Neural cell (in vitro differentiated cells): ENCODE measurements at regions not wholly inside any gene's neighbourhood (a gene's known extent, or its start where the extent isn't known, plus 50 kb on each side); places are given as distances from the start of the nearest gene placed in this dataset.

ENCODE experiments used
- H2AFZ ChIP-seq: fragments of 200-600, 300-800 bp; sonication (generic), shearing (Covaris generic); 2 replicates; pipeline ENCODE4 v1.6.0; 2014; ENCODE audit warnings: low read depth, mild to moderate bottlenecking, antibody characterized with exemption, low read length, moderate library complexity
- H3F3A ChIP-seq: fragments of 200-600 bp; shearing (Covaris generic); 2 replicates; pipeline ENCODE4 v1.6.1; 2016; ENCODE audit warnings: mild to moderate bottlenecking, moderate library complexity, mixed read lengths, antibody characterized with exemption, low read length; ENCODE audit not compliant: insufficient read depth, poor library complexity, severe bottlenecking
- H3K27ac ChIP-seq: fragments of 200-600, 300-800 bp; sonication (generic), shearing (Covaris generic); 2 replicates; pipeline ENCODE4 v1.5.1; 2014; ENCODE audit warnings: mild to moderate bottlenecking, low read length, moderate library complexity
- H3K27me3 ChIP-seq: fragments of 300-800, 200-600 bp; sonication (generic), shearing (Covaris generic); 2 replicates; pipeline ENCODE4 v1.6.0; 2014; ENCODE audit warnings: mild to moderate bottlenecking, low read depth, low read length, moderate library complexity; ENCODE audit not compliant: insufficient read depth
- H3K36me3 ChIP-seq: fragments of 300-800, 200-600 bp; sonication (generic), shearing (Covaris generic); 2 replicates; pipeline ENCODE4 v1.5.1; 2014; ENCODE audit warnings: mild to moderate bottlenecking, antibody characterized with exemption, low read length, moderate library complexity; ENCODE audit not compliant: insufficient read depth
- H3K4me2 ChIP-seq: fragments of 300-800, 200-600 bp; sonication (generic), shearing (Covaris generic); 2 replicates; pipeline ENCODE4 v1.6.0; 2014; ENCODE audit warnings: mild to moderate bottlenecking, low read length
- H3K4me3 ChIP-seq: fragments of 300-800, 200-600 bp; sonication (generic), shearing (Covaris generic); 2 replicates; pipeline ENCODE4 v1.5.1; 2014; ENCODE audit warnings: mild to moderate bottlenecking, low read length, moderate library complexity
- H3K79me2 ChIP-seq: fragments of 200-600 bp; shearing (Covaris generic); replicated peaks from 2 replicates; pipeline ENCODE4 v1.6.0; 2014; ENCODE audit warnings: mild to moderate bottlenecking, low read length, moderate library complexity; ENCODE audit not compliant: insufficient read depth
- H3K9ac ChIP-seq: fragments of 300-800, 200-600 bp; sonication (generic), shearing (Covaris generic); 2 replicates; pipeline ENCODE4 v1.6.1; 2016; ENCODE audit warnings: mild to moderate bottlenecking, low read length, mixed read lengths
- H3K9me2 ChIP-seq: fragments of 200-600 bp; shearing (Covaris generic); 2 replicates; pipeline ENCODE4 v1.6.1; 2016; ENCODE audit warnings: mild to moderate bottlenecking, low read length, mixed read lengths; ENCODE audit not compliant: insufficient read depth
- H3K9me3 ChIP-seq: fragments of 200-600, 300-800 bp; sonication (generic), shearing (Covaris generic); 2 replicates; pipeline ENCODE4 v1.6.1; 2016; ENCODE audit warnings: mild to moderate bottlenecking, mixed run types, low read length, moderate library complexity, mixed read lengths
- H4K20me1 ChIP-seq: fragments of 200-600 bp; shearing (Covaris generic); 2 replicates; pipeline ENCODE4 v1.6.1; 2016; ENCODE audit warnings: mild to moderate bottlenecking, mixed run types; ENCODE audit not compliant: insufficient read depth
- EP300 ChIP-seq: fragments of 450-650 bp; conservative IDR thresholded peaks from 2 replicates; pipeline ENCODE4 v1.6.1; 2014; ENCODE audit warnings: antibody characterized with exemption, mild to moderate bottlenecking, moderate library complexity; ENCODE audit not compliant: poor library complexity, severe bottlenecking
- EZH2 ChIP-seq: fragments of 200-600, 300-800 bp; shearing (Covaris generic), sonication (generic); IDR thresholded peaks from 2 replicates; pipeline ENCODE4 v1.6.1; 2014; ENCODE audit warnings: antibody characterized with exemption, low read length, borderline replicate concordance, mild to moderate bottlenecking; ENCODE audit not compliant: insufficient read depth, poor library complexity, severe bottlenecking
- MXI1 ChIP-seq: fragments of 450-650 bp; conservative IDR thresholded peaks from 2 replicates; pipeline ENCODE4 v1.6.1; 2014; ENCODE audit warnings: antibody characterized with exemption, mild to moderate bottlenecking; ENCODE audit not compliant: poor library complexity, severe bottlenecking
- POLR2AphosphoS5 ChIP-seq: IDR thresholded peaks from 2 replicates; pipeline ENCODE4 v1.6.1; 2012
- RAD21 ChIP-seq: fragments of 450-650 bp; conservative IDR thresholded peaks from 2 replicates; pipeline ENCODE4 v1.6.1; 2014; ENCODE audit warnings: antibody characterized with exemption, mild to moderate bottlenecking, moderate library complexity
- SMC3 ChIP-seq: fragments of 450-650 bp; conservative IDR thresholded peaks from 2 replicates; pipeline ENCODE4 v1.6.1; 2014; ENCODE audit warnings: antibody characterized with exemption, mild to moderate bottlenecking, moderate library complexity; ENCODE audit not compliant: poor library complexity
- TAF1 ChIP-seq: IDR thresholded peaks from 2 replicates; pipeline ENCODE4 v1.6.1; 2012; ENCODE audit warnings: low read depth
- TF ChIP-seq, protein P1 (sequence below): IDR thresholded peaks from 2 replicates; pipeline ENCODE4 v1.6.1; 2012; ENCODE audit warnings: borderline replicate concordance
- TF ChIP-seq, protein P2 (sequence below): fragments of 450-650 bp; IDR thresholded peaks from 2 replicates; pipeline ENCODE4 v1.5.1; 2014; ENCODE audit warnings: antibody characterized with exemption, mild to moderate bottlenecking, moderate library complexity; ENCODE audit not compliant: poor library complexity, severe bottlenecking

DNA sequence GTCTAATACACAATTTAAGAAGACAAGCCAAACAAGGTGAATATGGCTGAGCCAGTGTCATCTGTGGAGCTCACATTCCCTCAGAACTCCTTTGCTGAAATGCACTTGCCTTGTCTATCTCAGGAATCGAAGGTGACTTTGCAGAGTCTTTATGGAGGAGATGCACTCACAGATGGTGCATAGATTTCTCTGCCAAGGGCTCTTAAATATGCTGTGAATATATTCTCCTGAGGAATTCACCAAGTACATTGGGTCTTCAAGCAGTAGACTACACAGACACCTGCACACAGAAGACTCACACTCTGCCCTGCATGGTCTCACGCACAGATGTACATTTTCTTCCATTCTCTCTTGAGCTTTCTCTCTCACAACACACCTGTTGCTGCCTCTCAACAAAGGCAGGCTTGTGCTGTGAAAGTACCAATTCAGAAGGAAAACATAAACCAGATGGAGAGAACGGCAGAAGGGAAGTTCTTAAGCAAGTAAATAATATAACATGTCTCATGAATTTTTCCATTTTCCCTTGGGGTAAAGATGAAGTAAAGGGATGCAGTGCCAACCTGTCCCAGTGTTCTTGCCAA lies 174.7 kb downstream of the DLEU7 start:
- H3K27me3 ChIP-seq: no peaks in the 10 kb centered on the region
- H4K20me1 ChIP-seq: no peaks in the 10 kb centered on the region
- no peak for TF ChIP-seq EP300
- TF ChIP-seq SMC3: no peak
- TF ChIP-seq, protein P1, sequence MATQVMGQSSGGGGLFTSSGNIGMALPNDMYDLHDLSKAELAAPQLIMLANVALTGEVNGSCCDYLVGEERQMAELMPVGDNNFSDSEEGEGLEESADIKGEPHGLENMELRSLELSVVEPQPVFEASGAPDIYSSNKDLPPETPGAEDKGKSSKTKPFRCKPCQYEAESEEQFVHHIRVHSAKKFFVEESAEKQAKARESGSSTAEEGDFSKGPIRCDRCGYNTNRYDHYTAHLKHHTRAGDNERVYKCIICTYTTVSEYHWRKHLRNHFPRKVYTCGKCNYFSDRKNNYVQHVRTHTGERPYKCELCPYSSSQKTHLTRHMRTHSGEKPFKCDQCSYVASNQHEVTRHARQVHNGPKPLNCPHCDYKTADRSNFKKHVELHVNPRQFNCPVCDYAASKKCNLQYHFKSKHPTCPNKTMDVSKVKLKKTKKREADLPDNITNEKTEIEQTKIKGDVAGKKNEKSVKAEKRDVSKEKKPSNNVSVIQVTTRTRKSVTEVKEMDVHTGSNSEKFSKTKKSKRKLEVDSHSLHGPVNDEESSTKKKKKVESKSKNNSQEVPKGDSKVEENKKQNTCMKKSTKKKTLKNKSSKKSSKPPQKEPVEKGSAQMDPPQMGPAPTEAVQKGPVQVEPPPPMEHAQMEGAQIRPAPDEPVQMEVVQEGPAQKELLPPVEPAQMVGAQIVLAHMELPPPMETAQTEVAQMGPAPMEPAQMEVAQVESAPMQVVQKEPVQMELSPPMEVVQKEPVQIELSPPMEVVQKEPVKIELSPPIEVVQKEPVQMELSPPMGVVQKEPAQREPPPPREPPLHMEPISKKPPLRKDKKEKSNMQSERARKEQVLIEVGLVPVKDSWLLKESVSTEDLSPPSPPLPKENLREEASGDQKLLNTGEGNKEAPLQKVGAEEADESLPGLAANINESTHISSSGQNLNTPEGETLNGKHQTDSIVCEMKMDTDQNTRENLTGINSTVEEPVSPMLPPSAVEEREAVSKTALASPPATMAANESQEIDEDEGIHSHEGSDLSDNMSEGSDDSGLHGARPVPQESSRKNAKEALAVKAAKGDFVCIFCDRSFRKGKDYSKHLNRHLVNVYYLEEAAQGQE: no peak
- no peak for TF ChIP-seq MXI1
- no peak for TF ChIP-seq TAF1
- no peak for TF ChIP-seq RAD21
- TF ChIP-seq, protein P2, sequence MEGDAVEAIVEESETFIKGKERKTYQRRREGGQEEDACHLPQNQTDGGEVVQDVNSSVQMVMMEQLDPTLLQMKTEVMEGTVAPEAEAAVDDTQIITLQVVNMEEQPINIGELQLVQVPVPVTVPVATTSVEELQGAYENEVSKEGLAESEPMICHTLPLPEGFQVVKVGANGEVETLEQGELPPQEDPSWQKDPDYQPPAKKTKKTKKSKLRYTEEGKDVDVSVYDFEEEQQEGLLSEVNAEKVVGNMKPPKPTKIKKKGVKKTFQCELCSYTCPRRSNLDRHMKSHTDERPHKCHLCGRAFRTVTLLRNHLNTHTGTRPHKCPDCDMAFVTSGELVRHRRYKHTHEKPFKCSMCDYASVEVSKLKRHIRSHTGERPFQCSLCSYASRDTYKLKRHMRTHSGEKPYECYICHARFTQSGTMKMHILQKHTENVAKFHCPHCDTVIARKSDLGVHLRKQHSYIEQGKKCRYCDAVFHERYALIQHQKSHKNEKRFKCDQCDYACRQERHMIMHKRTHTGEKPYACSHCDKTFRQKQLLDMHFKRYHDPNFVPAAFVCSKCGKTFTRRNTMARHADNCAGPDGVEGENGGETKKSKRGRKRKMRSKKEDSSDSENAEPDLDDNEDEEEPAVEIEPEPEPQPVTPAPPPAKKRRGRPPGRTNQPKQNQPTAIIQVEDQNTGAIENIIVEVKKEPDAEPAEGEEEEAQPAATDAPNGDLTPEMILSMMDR: no peak
- no peak for TF ChIP-seq EZH2
- H2AFZ ChIP-seq: no peak overlapping the region
- no peaks in the 10 kb centered on the region for H3K36me3 ChIP-seq
- H3K9ac ChIP-seq: no peak overlapping the region
- no peaks in the 10 kb centered on the region for H3F3A ChIP-seq
- no peaks in the 10 kb centered on the region for H3K9me3 ChIP-seq
- no peaks in the 10 kb centered on the region for H3K9me2 ChIP-seq
- H3K4me3 ChIP-seq: no peak overlapping the region
- H3K79me2 ChIP-seq: no peaks in the 10 kb centered on the region
- no peak overlapping the region for H3K27ac ChIP-seq
- no peak overlapping the region for H3K4me2 ChIP-seq

DNA sequence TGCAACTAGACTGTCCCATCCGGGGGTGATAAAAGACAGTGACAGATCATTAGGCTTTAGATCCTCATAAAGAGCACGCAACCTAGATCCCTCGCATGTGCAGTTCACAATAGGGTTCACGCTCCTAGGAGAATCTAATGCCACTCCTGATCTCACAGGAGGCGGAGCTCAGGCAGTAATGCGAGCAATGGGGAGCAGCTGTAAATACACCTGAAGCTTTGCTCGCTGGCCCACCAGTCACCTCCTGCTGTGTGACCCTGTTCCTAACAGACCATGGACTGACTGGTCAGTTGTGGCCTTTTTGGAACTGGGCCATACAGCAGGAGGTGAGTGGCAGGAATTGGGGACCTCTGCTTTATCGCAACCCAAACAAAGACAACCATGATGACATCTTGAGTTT lies 173.2 kb downstream of the DLEU7 start:
- H3K27me3 ChIP-seq: no peaks in the 10 kb centered on the region

More for the DNA sequence above, 173.2 kb downstream of the DLEU7 start:
- Histone ChIP-seq H3K4me3 (no peak overlapping the region), H3K9me3 (no peaks in the 10 kb centered on the region), H4K20me1 (no peaks in the 10 kb centered on the region), H3K79me2 (no peaks in the 10 kb centered on the region), H3K36me3 (no peaks in the 10 kb centered on the region), H3K9me2 (no peaks in the 10 kb centered on the region), H3K27ac (no peak overlapping the region), H3K9ac (no peak overlapping the region), H3K4me2 (no peak overlapping the region), H3F3A (no peaks in the 10 kb centered on the region), H2AFZ (no peak overlapping the region)
- TF ChIP-seq TAF1 (no peak), SMC3 (no peak), EZH2 (no peak), EP300 (no peak), POLR2AphosphoS5 (no peak), MXI1 (no peak), RAD21 (no peak)
- TF ChIP-seq, protein P2: no peak
- TF ChIP-seq, protein P1: no peak
